ENCODE measurements at regions not wholly inside any gene's neighbourhood (a gene's known extent, or its start where the extent isn't known, plus 50 kb on each side); places are given as distances from the start of the nearest gene placed in this dataset.
"Not testable (repeated sequence)": the region's sequence is repeated elsewhere in the genome, so short reads cannot be mapped to it uniquely, and the experiment has no call there.

DNA sequence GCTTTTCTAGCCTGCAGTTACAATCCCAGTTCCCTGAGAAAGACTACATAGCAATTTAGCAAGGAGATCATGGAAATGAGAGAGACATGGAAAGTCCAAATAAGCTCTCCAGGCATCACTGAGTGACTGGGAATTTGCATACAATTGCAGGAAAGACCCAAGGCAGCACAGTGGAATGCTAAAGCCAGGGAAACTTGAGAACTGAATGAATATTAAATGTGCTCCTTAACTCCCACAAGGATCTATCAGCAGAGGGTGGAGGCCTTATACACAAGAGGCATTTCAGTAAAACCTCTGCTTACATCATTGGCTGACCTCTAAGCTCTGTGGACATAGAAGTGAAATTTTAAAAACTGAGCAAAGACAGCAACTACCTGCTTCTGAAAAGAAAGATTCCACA is 355.6 kb upstream of the DAB2 start:
- no peak for DNase-seq

DNA sequence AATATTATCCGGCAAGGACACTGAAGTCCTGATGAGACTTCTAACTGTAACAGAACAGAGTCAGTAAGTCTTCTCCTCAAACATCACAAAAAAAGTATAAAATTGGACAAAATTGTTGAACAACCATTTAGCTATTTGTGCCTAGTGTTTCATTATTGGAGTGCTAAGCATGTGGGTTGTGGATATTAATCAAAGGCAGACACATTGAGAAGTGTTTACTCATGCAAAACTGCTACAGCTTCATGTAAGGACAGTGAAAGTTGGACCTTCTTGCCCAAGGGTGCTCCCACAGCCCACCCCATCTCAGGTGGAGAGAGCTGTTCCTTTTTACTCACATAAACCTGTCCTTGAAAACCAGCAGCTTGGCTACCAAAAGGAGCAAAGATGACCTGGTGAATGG is 355.1 kb upstream of the DAB2 start:
- DNase-seq, result no peak

DNA sequence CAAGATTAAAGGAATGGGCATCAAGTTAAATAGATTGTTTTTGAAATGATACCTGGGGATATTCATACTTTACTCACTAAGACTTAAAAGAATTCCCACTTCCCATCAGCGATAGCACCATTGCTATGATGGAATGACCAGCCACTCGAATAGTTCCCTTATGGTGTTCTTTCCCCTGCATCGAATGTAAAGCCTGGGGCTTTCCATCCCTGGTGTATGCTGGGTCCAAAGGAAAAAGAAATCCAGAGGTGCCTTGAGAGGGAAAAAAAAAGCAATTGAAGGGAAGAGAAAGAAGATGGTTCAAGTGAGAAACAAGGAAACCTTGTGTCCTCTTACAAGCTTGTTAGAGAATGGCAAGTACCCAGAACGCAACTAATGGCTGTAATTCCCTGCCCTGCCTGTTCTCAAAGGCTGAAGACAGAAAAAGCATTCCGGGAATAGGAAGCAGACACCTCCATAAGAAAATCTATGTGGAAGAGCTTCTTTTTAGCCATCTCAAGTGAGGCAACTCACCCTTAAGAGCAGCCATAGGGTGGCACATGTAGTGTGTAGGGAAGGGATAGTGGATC is 351.1 kb upstream of the DAB2 start:
- DNase-seq, result no peak

DNA sequence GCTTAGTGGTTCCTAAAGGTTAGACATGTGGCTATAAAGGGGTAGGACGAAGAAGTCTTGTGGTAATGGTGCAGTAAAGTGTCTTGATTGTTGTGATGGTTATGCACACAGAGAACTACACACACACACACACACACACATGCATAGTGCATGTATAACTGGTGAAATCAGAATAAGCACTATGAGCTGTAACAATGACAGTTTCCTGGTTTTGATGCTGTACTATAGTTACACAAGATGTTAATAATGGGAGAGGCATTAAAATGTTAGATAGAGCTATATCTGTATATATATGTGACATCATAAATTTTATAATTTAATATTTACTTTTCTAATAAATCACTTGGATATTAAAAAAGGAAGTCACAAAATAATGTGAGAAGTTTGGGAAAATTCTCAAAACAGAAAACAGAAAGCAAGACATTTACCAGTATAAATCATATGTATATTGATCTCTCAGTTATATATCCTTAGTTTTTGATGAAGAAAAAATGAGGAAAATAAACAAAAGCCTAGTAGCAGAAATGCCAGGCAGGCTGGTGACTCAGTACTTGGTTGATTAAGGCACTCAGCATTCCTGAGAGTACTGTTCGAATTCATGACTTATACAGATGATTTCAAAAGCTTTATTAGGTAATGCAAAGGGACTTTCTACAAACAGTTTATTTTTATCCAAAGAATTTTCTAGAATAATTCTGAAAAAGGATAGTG is 350.5 kb upstream of the DAB2 start:
- DNase-seq, result no peak

DNA sequence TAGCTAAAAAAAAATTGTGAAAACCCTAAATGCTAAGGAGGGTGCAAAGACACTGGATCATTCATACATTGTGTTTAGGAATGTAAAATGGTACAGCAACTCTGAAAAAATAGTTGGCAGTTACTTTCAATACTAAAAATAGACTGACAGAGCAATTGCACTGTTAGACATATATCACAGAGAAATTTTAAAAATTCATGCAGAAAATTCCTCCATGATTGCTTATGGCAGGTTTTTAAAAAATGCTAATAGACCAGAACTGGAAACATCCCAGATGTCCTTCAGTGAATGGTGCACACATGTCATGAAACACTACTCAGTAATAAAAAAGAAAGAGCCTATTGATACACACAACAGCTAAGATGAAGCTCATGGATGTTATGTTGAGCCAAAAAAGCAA is 349.8 kb upstream of the DAB2 start:
- no peak for DNase-seq

DNA sequence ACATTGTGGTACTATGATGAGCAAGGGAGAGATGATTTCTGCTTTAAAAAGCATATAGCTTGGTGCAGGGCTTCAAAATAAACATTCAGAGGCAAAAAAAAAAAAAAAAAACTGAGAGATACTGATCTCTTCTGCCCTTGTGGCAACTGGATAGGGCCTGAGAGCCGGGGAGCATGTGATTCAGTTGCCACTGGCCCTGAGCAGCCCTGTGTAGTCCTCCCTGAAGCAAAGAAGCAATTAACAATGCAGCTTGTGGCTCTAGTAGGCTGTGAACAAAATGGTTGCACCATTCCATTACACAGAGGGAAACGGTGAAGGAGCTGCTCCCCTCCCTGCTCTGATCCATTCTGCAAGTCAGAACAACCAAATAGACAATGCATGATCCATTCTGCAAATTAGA is 347.5 kb upstream of the DAB2 start:
- DNase-seq, result no peak

DNA sequence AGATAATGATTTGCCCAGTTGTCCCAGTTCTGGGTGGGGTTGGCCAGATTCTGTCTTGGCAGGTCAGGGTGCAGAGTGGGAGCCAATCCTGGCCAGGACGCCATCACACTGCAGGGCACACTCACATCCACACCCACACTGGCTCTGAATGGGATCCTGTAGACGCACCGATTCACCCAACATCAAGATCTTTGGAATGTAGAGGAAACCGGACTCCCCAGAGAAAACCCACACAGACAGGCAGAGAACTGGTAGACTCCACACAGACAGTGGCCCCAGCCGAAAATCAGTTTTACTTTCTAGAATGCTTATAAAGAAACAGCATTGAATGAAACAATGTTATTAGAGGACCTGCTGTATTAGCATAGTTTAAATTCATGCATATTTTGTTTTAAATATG is 343.1 kb upstream of the DAB2 start:
- DNase-seq, result no peak

DNA sequence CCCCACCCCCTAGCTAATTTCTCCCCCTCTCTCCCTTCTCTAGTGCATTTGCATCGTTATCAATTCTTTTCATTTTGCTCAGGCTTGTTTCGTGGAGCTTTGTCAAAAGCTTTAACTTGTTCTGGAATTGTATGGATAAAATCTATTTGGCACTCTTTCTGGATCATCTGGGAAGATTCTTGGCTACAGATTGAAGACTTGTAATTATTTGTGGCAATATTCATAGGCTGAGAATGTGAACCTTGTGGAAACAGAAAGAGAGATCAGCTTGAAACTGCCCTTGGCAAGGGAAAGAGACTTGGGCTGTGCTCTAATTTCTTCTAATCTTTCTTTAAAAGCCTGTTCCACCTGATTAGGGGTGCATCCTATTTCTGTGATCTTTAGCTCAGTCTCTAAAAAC is 340.6 kb upstream of the DAB2 start:
- DNase-seq, result no peak

DNA sequence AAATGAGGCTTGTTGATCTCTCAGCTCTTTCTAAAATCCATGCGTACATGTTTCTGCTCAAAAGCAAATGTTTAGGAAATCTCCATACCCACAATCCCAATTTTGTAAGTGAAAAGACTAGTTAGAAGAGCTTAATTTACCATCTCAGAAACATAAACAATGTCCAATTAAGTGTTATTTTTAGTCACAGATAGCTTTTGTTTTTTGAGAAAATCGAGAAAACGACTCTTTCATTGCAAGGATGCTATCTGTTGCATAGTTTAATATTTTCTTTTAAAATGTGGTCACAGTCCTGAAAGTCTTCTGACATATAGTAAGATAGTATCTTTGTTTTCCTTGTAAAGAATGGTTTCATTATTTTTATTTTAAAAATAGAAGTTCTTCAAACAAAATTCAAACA is 338.0 kb upstream of the DAB2 start:
- no peak for DNase-seq

DNA sequence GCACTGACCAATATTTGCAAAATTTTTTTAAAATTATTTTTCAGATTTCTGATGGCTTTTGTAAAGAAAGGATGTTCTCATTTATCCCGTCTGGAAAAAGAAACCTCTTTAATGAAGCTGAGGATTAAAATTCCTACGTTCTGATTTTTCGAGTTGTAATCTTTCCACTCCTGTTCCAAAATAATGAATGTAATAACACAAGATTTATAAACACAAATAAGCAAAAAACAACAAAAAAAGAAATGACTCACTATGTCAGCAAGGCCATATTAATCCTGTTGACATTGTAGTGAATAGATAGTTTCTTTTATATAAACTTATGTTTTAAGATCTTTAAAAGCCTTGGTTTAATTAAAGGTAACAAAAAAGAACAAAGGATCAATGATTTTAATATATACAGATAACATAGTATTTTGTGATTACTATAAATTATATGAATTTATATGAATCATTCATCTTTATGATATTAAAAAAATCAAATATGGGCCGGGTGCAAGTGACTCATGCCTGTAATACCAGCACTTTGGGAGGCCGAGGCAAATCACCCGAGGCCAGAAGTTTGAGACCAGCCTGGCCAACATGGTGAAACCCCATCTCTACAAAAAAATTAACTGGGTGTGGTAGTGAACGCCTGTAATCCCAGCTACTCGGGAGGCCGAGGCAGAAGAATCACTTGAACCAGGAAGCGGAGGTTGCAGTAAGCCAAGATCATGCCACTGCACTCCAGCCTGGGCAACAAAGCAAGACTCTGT is 336.6 kb upstream of the DAB2 start:
- no peak for DNase-seq

DNA sequence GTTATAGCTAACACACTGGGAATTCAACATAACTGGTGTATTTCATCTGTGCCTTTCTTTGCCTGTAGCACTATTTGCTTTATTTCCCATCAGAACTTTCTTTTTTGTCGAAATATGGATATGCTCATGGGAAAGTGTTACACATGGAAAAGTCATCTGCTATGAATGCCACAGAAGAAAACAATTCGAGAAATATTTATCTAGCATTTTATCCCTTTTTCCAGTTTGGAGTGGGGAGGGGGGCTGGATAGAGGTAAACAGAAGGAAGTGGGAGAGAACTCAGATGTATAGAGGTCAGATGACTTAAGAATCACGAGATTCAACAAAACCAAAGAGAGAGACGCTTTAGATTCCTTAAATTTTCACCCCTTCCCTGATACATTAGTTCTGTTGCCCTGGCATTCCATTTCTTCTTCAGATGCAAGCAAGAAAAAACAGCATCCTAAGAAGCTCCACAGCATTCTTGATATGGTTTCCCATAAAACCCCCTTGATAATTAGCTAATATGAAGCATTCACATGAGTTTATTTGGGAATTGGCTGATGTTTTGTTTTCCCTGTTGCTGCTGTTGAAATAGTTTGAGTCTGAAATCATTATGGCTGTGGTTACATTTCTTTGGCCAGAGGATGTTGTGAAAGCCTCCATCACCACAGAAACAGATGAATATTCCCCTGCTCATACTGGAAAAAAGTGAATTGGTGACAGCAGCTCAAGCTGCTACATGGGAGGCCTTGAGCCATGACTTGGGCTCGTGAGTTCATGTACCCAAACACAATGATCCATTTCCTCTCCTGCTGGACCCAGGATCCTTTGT is 335.8 kb upstream of the DAB2 start:
- DNase-seq, result no peak

DNA sequence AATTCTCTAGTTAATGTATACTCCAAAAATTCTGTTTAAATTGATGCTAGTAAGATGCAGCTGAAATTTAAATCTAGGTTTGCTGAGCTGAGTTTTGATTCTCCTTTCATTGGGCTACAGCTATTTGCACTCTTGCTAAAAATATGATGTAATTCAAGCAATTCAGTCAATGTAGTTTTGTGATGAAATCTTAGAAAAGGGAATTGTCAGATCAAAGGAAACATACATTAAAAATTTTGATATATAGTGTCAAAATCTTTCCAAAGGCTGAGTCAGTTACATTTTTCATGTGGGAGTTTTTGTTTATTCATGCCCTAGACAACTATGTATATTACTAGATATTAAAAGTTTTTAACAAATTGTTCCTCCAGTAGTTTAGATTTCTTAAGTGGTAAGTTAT is 334.9 kb upstream of the DAB2 start:
- no peak for DNase-seq

DNA sequence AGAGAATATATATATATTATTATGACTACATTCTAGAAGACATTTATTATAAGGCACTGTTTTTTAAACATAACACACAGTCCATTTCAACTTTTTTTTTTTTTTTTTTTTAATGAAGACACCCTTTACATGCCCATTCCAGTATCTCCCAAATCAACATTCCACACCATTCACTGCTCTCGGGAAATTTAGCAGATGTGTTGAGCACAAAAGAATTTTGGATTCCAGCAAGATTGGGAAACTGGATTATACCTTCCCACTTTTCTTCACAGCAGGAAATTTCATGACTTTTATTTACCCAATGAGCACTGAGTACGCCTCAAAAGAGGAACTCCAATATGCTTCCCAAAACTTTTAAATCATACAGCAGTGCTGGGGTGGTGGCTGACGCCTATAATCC is 333.6 kb upstream of the DAB2 start:
- no peak for DNase-seq

DNA sequence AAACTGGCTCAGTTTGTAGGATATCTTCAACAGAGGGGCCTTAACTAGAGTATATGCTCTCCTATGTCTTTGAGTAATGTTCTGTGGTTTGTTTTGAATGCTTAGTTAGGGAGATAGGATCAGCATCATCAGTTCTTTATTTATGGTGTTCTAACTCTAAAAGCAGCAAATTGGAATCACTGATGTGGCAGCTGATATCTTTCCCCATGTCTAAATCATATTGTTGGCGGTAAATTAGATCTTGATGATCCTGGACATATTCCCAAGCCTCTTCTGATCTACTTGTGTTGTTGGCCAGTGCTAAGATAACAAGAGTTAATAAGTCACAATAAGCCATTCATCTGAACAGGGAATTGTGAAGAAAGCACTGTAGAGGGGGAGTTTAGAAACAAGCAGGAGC is 332.4 kb upstream of the DAB2 start:
- no peak for DNase-seq

DNA sequence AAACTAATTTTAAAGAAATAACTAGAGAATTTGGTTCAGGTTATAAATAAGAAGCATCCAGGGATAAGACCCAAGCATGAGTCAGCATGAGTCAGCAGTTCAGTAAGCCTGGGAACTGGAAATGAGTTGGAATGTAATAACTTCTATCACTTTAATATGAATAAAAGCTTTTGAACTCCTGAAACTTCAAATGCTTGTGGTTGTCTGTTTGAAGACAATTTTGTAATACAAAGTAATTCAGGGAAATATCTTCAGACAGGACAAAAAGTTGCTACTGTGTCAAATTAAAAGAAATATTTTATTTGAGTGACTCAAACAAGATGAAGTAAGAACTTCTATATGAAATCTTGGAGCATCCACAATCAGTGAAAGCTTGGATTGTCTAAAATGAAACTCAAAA is 331.2 kb upstream of the DAB2 start:
- no peak for DNase-seq

DNA sequence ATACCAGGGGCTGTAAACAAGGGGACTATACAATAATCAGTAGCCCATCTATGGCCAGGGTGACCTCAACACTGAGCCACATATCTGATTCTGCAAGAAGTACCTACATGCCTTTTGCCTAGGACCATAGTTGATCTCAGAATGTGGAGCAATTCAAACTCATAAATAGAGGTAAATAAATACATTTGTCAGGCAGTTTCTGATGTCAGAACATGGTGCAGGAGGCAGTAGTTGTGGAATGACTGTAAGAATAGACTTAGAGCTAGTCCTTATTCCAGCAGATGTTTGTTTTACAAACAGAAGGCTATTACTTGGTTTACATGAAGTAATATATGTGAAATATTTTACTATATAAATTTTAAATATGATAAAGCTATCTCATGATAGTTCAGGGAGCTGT is 330.7 kb upstream of the DAB2 start:
- no peak for DNase-seq

DNA sequence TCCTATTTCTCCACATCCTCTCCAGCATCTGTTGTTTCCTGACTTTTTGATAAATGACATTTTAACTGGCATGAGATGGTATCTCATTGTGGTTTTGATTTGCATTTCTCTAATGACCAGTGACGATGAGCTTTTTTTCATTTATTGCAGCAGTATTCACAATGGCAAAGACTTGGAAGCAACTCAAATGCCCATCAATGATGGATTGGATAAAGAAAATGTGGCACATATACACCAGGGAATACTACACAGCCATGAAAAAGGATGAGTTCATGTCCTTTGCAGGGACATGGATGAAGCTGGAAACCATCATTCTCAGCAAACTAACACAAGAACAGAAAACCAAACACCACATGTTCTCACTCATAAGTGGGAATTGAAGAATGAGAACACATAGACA is 329.0 kb upstream of the DAB2 start:
- not testable (repeated sequence) for DNase-seq

DNA sequence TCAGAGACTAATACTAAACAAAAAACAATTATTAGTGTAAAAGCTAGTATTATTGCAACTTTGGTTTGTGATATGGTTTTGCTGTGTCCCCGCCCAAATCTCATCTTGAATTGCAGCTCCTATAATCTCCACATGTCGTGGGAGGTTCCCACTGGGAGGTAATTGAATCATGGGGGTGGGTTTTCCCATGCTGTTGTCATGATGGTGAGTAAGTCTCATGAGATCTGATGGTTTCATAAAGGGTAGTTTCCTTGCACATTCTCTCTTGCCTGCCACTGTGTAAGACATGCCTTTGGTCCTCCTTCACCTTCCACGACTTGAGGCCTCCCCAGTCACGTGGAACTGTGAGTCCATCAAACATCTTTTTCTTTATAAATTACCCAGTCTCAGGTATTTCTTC is 325.9 kb upstream of the DAB2 start:
- DNase-seq, result no peak

DNA sequence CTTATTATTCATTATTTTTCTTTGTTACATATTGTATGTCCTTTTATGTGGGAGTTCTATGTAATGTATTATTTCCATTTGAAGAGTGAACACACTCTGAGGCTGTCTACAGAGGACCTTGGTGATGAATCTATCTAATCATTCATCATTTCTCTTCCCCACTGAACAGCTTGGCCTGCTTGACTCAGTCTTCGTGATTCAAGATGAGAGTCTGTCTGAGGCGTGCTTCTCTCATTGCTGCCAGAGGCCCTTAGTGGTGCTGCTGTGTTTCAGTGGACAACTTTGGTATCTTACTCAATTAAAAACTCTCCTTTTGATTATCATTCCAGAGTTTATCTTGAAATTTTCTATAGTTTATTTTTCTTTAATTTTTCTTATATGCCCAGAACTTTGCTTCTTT is 318.1 kb upstream of the DAB2 start:
- DNase-seq, result no peak

DNA sequence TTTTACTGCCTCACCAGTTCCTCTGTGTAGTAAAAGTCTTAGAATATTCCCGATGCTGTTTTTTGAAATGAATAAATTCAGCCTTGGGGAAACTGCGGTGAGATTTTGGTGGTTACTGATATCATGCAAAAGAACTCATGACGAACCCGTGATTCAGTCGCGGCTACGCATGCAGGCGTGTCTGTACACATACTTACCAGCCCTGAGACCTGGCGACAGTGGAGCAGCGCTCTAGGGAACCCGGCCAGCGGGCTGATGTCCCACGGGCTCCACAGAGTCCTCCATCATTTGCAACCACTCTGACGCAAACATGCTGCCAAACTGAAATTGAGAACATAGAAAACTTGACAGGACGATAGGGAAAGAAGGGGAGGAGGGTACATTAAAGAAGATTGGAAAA is 315.6 kb upstream of the DAB2 start:
- DNase-seq, result no peak

DNA sequence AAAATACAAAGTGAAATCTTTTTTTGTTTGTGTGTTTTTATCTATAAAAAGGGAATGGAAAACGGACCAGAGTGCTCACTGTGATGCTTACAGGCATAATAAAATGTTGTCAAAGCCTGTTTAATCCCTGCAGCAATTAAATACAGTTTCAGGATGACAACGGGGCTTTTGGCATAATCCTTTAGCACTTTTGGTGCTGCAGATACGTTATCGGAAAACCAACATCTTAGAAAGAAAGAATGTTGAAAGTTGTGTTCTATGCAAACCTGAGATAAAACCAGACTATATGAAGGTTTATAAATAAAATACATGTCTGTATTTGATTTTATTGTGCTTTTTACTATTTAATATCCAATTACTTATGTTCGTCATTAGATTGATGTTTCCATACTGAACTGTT is 307.4 kb upstream of the DAB2 start:
- no peak for DNase-seq

DNA sequence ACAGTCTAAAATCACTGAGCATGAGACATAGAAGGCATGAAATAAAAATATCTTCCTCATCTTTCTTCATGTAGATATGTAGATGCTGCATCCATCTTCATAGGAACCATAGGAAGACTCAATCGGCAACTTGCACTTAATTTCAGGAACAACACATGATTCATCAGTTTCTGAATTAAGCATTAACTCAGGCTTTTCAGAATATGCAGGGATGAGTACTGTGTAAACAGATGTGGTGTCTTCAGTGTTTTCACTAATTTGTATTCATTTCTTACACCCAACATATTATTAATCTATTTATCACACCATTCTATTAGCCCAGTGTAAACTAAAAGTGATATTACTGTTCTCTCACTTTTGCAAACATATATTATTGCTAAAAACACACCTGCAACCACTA is 305.9 kb upstream of the DAB2 start:
- DNase-seq, result no peak

DNA sequence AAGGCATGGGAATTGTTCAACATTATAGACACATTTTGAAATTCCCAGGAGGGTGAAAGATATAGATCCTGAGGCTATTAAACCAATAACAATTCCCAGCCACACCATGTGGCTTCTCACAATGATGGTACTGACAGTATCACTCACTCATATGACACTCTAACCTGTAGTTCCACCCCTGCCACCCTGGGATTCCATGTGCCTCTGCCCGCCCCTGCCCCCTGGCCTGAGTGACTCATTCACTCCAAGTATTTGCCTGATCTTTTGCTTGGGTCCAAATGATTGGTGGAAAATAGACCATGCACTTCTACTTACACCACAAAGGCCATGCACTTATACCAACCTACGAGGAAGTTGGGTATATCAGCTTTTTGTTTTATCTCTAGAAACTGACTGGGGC is 305.2 kb upstream of the DAB2 start:
- DNase-seq, result no peak

DNA sequence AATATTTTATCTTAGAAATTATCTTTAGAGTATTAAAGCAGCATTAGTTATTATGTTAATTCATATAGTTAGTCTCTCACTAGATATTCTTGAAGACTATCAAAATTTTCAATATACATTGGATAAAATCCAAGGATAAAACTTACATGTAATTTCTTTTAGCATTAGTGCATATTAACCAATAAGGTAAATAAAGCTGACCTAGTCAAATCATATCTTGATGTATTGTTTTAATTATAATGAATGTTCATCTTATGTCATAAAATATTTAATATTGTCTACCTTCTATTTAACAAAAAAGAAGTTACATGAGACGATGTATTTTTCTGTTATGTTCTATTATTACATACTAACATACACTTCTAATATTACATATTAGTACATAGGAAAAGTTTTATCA is 301.7 kb upstream of the DAB2 start:
- DNase-seq, result no peak

All from Kasumi-1 (cell line).